C1 segment of cervical spinal cord (tissue), 14 donors: ENCODE measurements at regions not wholly inside any gene's neighbourhood (a gene's known extent, or its start where the extent isn't known, plus 50 kb on each side); places are given as distances from the start of the nearest gene placed in this dataset.

Experiments
- DNase-seq, 14 donors: peaks; one replicate each; lab custom pipeline; 2025; lab: John Stamatoyannopoulos, UW

GRCh38 chr16:86052926-86053325 is 154.0 kb downstream of the IRF8 start:
- DNase-seq = no peak

GRCh38 chr16:86059253-86060171 is 160.6 kb downstream of the IRF8 start:
- no peak for DNase-seq

GRCh38 chr16:86060381-86061317 is 161.7 kb downstream of the IRF8 start:
- DNase-seq = no peak

GRCh38 chr16:86061318-86061695 is 162.3 kb downstream of the IRF8 start:
- DNase-seq = no peak

- no peak for DNase-seq
Measured at GRCh38 chr16:86061721-86062120, 162.8 kb downstream of the IRF8 start.

- no peak for DNase-seq
Measured at GRCh38 chr16:86062271-86062965, 163.5 kb downstream of the IRF8 start.

GRCh38 chr16:86063760-86064405 is 164.9 kb downstream of the IRF8 start:
- DNase-seq = no peak

- DNase-seq = no peak
Measured at GRCh38 chr16:86064431-86065250, 165.7 kb downstream of the IRF8 start.

- no peak for DNase-seq
Measured at GRCh38 chr16:86065711-86066110, 166.7 kb downstream of the IRF8 start.

- DNase-seq = no peak
Measured at GRCh38 chr16:86066811-86067210, 167.8 kb downstream of the IRF8 start.

- no peak for DNase-seq
Measured at GRCh38 chr16:86067516-86067915, 168.6 kb downstream of the IRF8 start.

GRCh38 chr16:86067936-86068335 is 169.0 kb downstream of the IRF8 start:
- no peak for DNase-seq

GRCh38 chr16:86068722-86069121 is 169.8 kb downstream of the IRF8 start:
- DNase-seq = no peak

GRCh38 chr16:86069736-86070298 is 170.9 kb downstream of the IRF8 start:
- DNase-seq = no peak

- DNase-seq = no peak
Measured at GRCh38 chr16:86070484-86070883, 171.5 kb downstream of the IRF8 start.

GRCh38 chr16:86070971-86071370 is 172.0 kb downstream of the IRF8 start:
- DNase-seq = no peak

GRCh38 chr16:86071611-86072240 is 172.8 kb downstream of the IRF8 start:
- DNase-seq = no peak

GRCh38 chr16:86072328-86073102 is 173.6 kb downstream of the IRF8 start:
- peak in 5 of 14 donors; percentile 4 to 52 (median 16) for DNase-seq
